GM18868 (cell line): ENCODE measurements at regions not wholly inside any gene's neighbourhood (a gene's known extent, or its start where the extent isn't known, plus 50 kb on each side); places are given as distances from the start of the nearest gene placed in this dataset.

Experiments
- ATAC-seq: cut with Tn5 transposase; IDR thresholded peaks from one replicate; pipeline ENCODE4 v1.9.1; 2021; ENCODE audit warnings: mild to moderate bottlenecking, moderate library complexity; ENCODE audit not compliant: unreplicated experiment

DNA sequence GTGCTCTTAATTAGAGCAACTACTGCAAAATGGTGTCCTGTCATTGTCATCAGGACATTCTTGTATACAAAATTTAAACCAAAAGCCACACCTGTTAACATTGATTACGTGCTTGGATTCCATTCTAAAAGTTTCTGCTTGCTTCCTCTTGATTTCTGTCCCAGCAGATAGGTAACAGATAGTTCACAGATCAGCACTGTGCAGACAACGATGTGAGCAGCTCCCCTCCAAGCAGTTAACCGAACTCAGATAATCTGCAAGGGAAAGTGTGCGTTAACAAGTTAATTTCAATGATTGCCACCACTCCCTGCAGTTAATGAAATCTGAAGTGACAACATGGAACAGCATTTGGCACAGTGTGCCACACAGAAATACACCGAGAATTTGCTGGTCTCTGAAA is 54.4 kb upstream of the RELL1 start:
- ATAC-seq, result no peak

- ATAC-seq, result no peak
Measured at GRCh38 chr4:37737466-37737865, 51.3 kb upstream of the RELL1 start.
